OCI-LY7 (cell line): ENCODE measurements at regions not wholly inside any gene's neighbourhood (a gene's known extent, or its start where the extent isn't known, plus 50 kb on each side); places are given as distances from the start of the nearest gene placed in this dataset.

Experiments used
- CTCF ChIP-seq: fragments of 200-600 bp; sonication (generic); conservative IDR thresholded peaks from 2 replicates; pipeline ENCODE4 v1.5.1; 2014; ENCODE audit warnings: mild to moderate bottlenecking, antibody characterized with exemption, low read length, moderate library complexity, mixed read lengths
- EZH2phosphoT487 ChIP-seq: fragments of 200-600 bp; sonication (generic); IDR thresholded peaks from 2 replicates; pipeline ENCODE4 v1.6.1; 2018; ENCODE audit warnings: low read depth, borderline replicate concordance, mild to moderate bottlenecking, mixed run types, antibody characterized with exemption, low read length, moderate library complexity, mixed read lengths

- TF ChIP-seq CTCF (no peak), EZH2phosphoT487 (no peak)
These were observed 171.0 kb upstream of the IER5L start for GRCh38 chr9:129348890-129349664.
